Activated CD8-positive, alpha-beta memory T cell treated with anti-CD3 and anti-CD28 coated beads for 36 hours (primary cell): ENCODE measurements at regions not wholly inside any gene's neighbourhood (a gene's known extent, or its start where the extent isn't known, plus 50 kb on each side); places are given as distances from the start of the nearest gene placed in this dataset.

Source experiments
- CTCF ChIA-PET: fragments of 350-600 bp; sonication (Branson Sonifier 250); formaldehyde crosslinking; loops from one replicate; lab custom pipeline; 2021; ENCODE audit warnings: antibody characterized with exemption; lab: Charles Lee
- POLR2A ChIA-PET: fragments of 350-600 bp; sonication (Branson Sonifier 250); formaldehyde crosslinking; loops from one replicate; lab custom pipeline; 2021; ENCODE audit warnings: antibody characterized with exemption; lab: Charles Lee

GRCh38 chr22:49583341-49583740 lies 244.3 kb downstream of the BRD1 start:
- ChIA-PET CTCF (no interaction called here), POLR2A (no interaction called here)

GRCh38 chr22:49582678-49583077 lies 245.0 kb downstream of the BRD1 start:
- POLR2A ChIA-PET: no interaction called here
- CTCF ChIA-PET: no interaction called here

- CTCF ChIA-PET: no interaction called here
Measured at GRCh38 chr22:49582181-49582580, 245.5 kb downstream of the BRD1 start.

GRCh38 chr22:49580024-49580423 lies 247.6 kb downstream of the BRD1 start:
- ChIA-PET POLR2A (no interaction called here), CTCF (no interaction called here)

More at GRCh38 chr22:49582181-49582580, 245.5 kb downstream of the BRD1 start:
- POLR2A ChIA-PET: no interaction called here

- ChIA-PET POLR2A (no interaction called here), CTCF (no interaction called here)
Measured at GRCh38 chr22:49577168-49578060, 250.3 kb downstream of the BRD1 start.

- ChIA-PET CTCF (no interaction called here), POLR2A (no interaction called here)
Measured at GRCh38 chr22:49576241-49577141, 251.2 kb downstream of the BRD1 start.

GRCh38 chr22:49575703-49576081 lies 252.0 kb downstream of the BRD1 start:
- ChIA-PET CTCF (no interaction called here), POLR2A (no interaction called here)

GRCh38 chr22:49574881-49575702 lies 252.6 kb downstream of the BRD1 start:
- POLR2A ChIA-PET: no interaction called here
- CTCF ChIA-PET: no interaction called here

- CTCF ChIA-PET: no interaction called here
Measured at GRCh38 chr22:49574205-49574880, 253.3 kb downstream of the BRD1 start.

GRCh38 chr22:49573109-49573765 lies 254.4 kb downstream of the BRD1 start:
- ChIA-PET POLR2A (no interaction called here), CTCF (no interaction called here)

More at GRCh38 chr22:49574205-49574880, 253.3 kb downstream of the BRD1 start:
- POLR2A ChIA-PET: no interaction called here

- CTCF ChIA-PET: no interaction called here
- POLR2A ChIA-PET: no interaction called here
Measured at GRCh38 chr22:49571326-49571725, 256.3 kb downstream of the BRD1 start.

GRCh38 chr22:49570032-49570848 lies 257.4 kb downstream of the BRD1 start:
- CTCF ChIA-PET: no interaction called here
- POLR2A ChIA-PET: no interaction called here

- CTCF ChIA-PET: no interaction called here
- POLR2A ChIA-PET: no interaction called here
Measured at GRCh38 chr22:49569286-49570031, 258.2 kb downstream of the BRD1 start.

- CTCF ChIA-PET: no interaction called here
Measured at GRCh38 chr22:49568751-49569285, 258.9 kb downstream of the BRD1 start.

GRCh38 chr22:49567899-49568750 lies 259.5 kb downstream of the BRD1 start:
- ChIA-PET CTCF (no interaction called here), POLR2A (no interaction called here)

More at GRCh38 chr22:49568751-49569285, 258.9 kb downstream of the BRD1 start:
- POLR2A ChIA-PET: no interaction called here

GRCh38 chr22:49566693-49567092 lies 261.0 kb downstream of the BRD1 start:
- CTCF ChIA-PET: no interaction called here

More at GRCh38 chr22:49566693-49567092, 261.0 kb downstream of the BRD1 start:
- POLR2A ChIA-PET: no interaction called here
